ENCODE measurements at regions not wholly inside any gene's neighbourhood (a gene's known extent, or its start where the extent isn't known, plus 50 kb on each side); places are given as distances from the start of the nearest gene placed in this dataset.

DNA sequence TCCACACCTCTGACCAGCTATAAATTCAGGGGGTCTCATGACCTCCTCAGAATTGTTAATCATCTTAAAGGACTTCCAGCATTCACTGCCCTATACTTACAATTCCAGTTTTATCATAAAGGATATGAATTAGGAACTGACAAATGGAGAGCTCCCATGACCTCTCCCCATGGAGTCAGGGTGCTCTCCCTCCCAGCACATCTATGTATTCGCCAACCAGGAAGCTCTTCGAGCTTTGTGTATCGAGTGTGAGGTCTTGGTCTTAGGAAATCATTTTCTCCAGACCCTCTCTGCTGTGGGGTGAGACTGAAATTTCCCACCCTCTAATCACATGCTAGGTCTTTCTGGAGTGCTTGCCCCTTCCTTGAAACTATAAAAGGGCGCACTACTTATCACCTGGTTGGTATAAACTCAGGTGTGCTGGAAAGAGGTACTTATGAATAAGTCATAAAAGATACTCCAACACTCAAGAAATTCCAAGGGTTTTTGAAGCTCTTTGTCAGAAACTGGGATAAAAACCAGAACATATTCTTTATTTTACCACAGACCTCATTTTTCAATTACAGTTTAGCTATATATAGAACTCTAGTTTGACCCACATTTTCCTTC, 238.4 kb upstream of the OPRM1 start:
- no CpG with 5 or more reads among the region's 4 CpGs for WGBS (ENCODE audit: extremely low coverage, insufficient read length, low lambda C conversion rate)
- no peak overlapping the region for H3K4ac ChIP-seq (ENCODE audit: low read depth, low read length)
- no peak overlapping the region for H2AFZ ChIP-seq (ENCODE audit: low read length)
- no peaks in the 10 kb centered on the region for H3K23me2 ChIP-seq (ENCODE audit: insufficient read length, low read depth, low read length, poor library complexity, severe bottlenecking)
- H3K27me3 ChIP-seq (ENCODE audit: insufficient read depth, low read length): no peaks in the 10 kb centered on the region
- no peak overlapping the region for H2BK15ac ChIP-seq (ENCODE audit: low read depth, low read length)
- no peak overlapping the region for H2BK20ac ChIP-seq (ENCODE audit: low read depth, low read length, poor library complexity, severe bottlenecking)
- H3K56ac ChIP-seq (ENCODE audit: insufficient read length, low read depth, low read length): no peak overlapping the region
- no peaks in the 10 kb centered on the region for H3K9me3 ChIP-seq (ENCODE audit: control insufficient read depth, low read depth, low read length)
- H4K20me1 ChIP-seq (ENCODE audit: control insufficient read depth, insufficient read depth, insufficient read length): no peaks in the 10 kb centered on the region
- H3K27ac ChIP-seq (ENCODE audit: insufficient read length, low read depth, low read length): no peak overlapping the region
- H3K79me1 ChIP-seq (ENCODE audit: insufficient read depth, low read depth, low read length, poor library complexity, severe bottlenecking): no peaks in the 10 kb centered on the region
- peaks cover 4 to 5% of the 10 kb centered on the region in 2 experiments; a peak in 2 of 4 replicates for H3K4me1 Mint-ChIP-seq
- no peaks in the 10 kb centered on the region; a peak in 1 of 5 replicates for H3K9me3 Mint-ChIP-seq
- no peak overlapping the region for H3K4me3 Mint-ChIP-seq
- H3K14ac ChIP-seq (ENCODE audit: insufficient read depth, low read length): no peak overlapping the region
- no peak overlapping the region for H4K5ac ChIP-seq (ENCODE audit: insufficient read length, low read depth, low read length)
- H2BK120ac ChIP-seq (ENCODE audit: low read depth, low read length, poor library complexity, severe bottlenecking): no peak overlapping the region
- no peak for DNase-seq
- H3K4me2 ChIP-seq (ENCODE audit: insufficient read depth, insufficient read length, low read length): no peak overlapping the region
- no peak overlapping the region for H2BK12ac ChIP-seq (ENCODE audit: insufficient read length, low read depth, low read length)
- H3K9ac ChIP-seq (ENCODE audit: extremely low read depth, insufficient read length, low read length): no peak overlapping the region
- no peaks in the 10 kb centered on the region for H3K27me3 Mint-ChIP-seq (ENCODE audit: low read depth)
- H3T11ph ChIP-seq (ENCODE audit: low read length): no peak overlapping the region
- no peaks in the 10 kb centered on the region for H3K36me3 Mint-ChIP-seq (ENCODE audit: insufficient read depth in 1 of 3, low read depth in 3 of 3)
- no peak overlapping the region for H2AK5ac ChIP-seq (ENCODE audit: insufficient read length, low read length)
- H4K91ac ChIP-seq (ENCODE audit: insufficient read length, low read depth, low read length): no peak overlapping the region
- no peak overlapping the region for H3K23ac ChIP-seq (ENCODE audit: insufficient read length, low read depth, low read length)
- no peak overlapping the region for H2BK5ac ChIP-seq (ENCODE audit: insufficient read length, low read length)
- no peaks in the 10 kb centered on the region for H3K4me1 ChIP-seq (ENCODE audit: insufficient read depth, low read length)
- no peaks in the 10 kb centered on the region for H3K79me2 ChIP-seq (ENCODE audit: insufficient read depth, low read length)
- no peak overlapping the region for H4K8ac ChIP-seq (replicated peaks; ENCODE audit: insufficient read length, low read depth, low read length)
- no peak overlapping the region for H3K18ac ChIP-seq (ENCODE audit: insufficient read length, low read depth, low read length)
- H3K27ac Mint-ChIP-seq: peak overlapping the region in 1 of 3 experiments; percentile 27; a peak in 2 of 7 replicates
- no peak for TF ChIP-seq CTCF (conservative IDR thresholded peaks at IDR 0.05)
